ENCODE measurements at regions not wholly inside any gene's neighbourhood (a gene's known extent, or its start where the extent isn't known, plus 50 kb on each side); places are given as distances from the start of the nearest gene placed in this dataset.

GRCh38 chr14:82244791-82245190 lies 711.1 kb upstream of the SEL1L start:
- Histone ChIP-seq H4K8ac (ENCODE audit: low read depth, low read length) (no peak overlapping the region), H3K4me3 (ENCODE audit: low read depth, low read length) (no peak overlapping the region), H3K36me3 (ENCODE audit: control insufficient read depth in 1 of 2, insufficient read depth in 2 of 2, low read length in 2 of 2) (no peaks in the 10 kb centered on the region), H2AK5ac (ENCODE audit: low read length) (no peak overlapping the region), H2BK120ac (ENCODE audit: insufficient read depth, low read length, poor library complexity) (no peak overlapping the region), H3K14ac (ENCODE audit: low read length) (no peak overlapping the region), H3K4me2 (ENCODE audit: low read length) (no peak overlapping the region), H3K9me3 (ENCODE audit: insufficient read depth, low read depth, low read length) (no peaks in the 10 kb centered on the region), H2BK12ac (ENCODE audit: low read length) (no peak overlapping the region), H3K27ac (ENCODE audit: low read depth, low read length) (no peak overlapping the region), H3K18ac (ENCODE audit: low read length) (no peak overlapping the region), H4K91ac (ENCODE audit: low read depth, low read length) (no peak overlapping the region), H2BK5ac (ENCODE audit: low read depth, low read length, poor library complexity) (no peak overlapping the region), H3K23ac (ENCODE audit: low read length) (no peak overlapping the region), H2AFZ (ENCODE audit: insufficient read depth, low read length, poor library complexity) (no peak overlapping the region), H4K12ac (ENCODE audit: low read depth, low read length) (no peak overlapping the region), H3K79me2 (ENCODE audit: control insufficient read depth, insufficient read depth, low read length, poor library complexity) (no peaks in the 10 kb centered on the region), H3K9ac (ENCODE audit: low read length) (no peak overlapping the region), H3K27me3 (ENCODE audit: insufficient read depth, low read length) (no peaks in the 10 kb centered on the region), H3K79me1 (ENCODE audit: low read length) (no peaks in the 10 kb centered on the region), H3K4ac (ENCODE audit: low read depth, low read length) (no peak overlapping the region), H3K4me1 (ENCODE audit: control insufficient read depth in 1 of 2, insufficient read depth in 2 of 2, low read length in 2 of 2) (no peaks in the 10 kb centered on the region)
- no peak for DNase-seq
- WGBS (ENCODE audit: extremely low coverage, insufficient coverage, insufficient read length) = no CpG with 5 or more reads among the region's 4 CpGs

GRCh38 chr14:82251494-82251893 lies 717.8 kb upstream of the SEL1L start:
- H2BK120ac ChIP-seq (ENCODE audit: insufficient read depth, low read length, poor library complexity) = no peak overlapping the region
- no peak overlapping the region for H3K18ac ChIP-seq (ENCODE audit: low read length)
- H3K4ac ChIP-seq (ENCODE audit: low read depth, low read length) = no peak overlapping the region
- no peaks in the 10 kb centered on the region for H3K79me2 ChIP-seq (ENCODE audit: control insufficient read depth, insufficient read depth, low read length, poor library complexity)
- no peak overlapping the region for H4K91ac ChIP-seq (ENCODE audit: low read depth, low read length)
- no CpG with 5 or more reads among the region's 8 CpGs for WGBS (ENCODE audit: extremely low coverage, insufficient coverage, insufficient read length)
- DNase-seq = no peak
- H4K8ac ChIP-seq (ENCODE audit: low read depth, low read length) = no peak overlapping the region
- no peak overlapping the region for H2BK12ac ChIP-seq (ENCODE audit: low read length)
- H3K79me1 ChIP-seq (ENCODE audit: low read length) = no peaks in the 10 kb centered on the region
- no peaks in the 10 kb centered on the region for H3K4me1 ChIP-seq (ENCODE audit: control insufficient read depth in 1 of 2, insufficient read depth in 2 of 2, low read length in 2 of 2)
- no peak overlapping the region for H3K4me3 ChIP-seq (ENCODE audit: low read depth, low read length)
- no peaks in the 10 kb centered on the region for H3K36me3 ChIP-seq (ENCODE audit: control insufficient read depth in 1 of 2, insufficient read depth in 2 of 2, low read length in 2 of 2)
- H3K9me3 ChIP-seq (ENCODE audit: insufficient read depth, low read depth, low read length) = no peaks in the 10 kb centered on the region
- H3K23ac ChIP-seq (ENCODE audit: low read length) = no peak overlapping the region
- H4K12ac ChIP-seq (ENCODE audit: low read depth, low read length) = no peak overlapping the region
- H3K27me3 ChIP-seq (ENCODE audit: insufficient read depth, low read length) = no peaks in the 10 kb centered on the region
- no peak overlapping the region for H2BK5ac ChIP-seq (ENCODE audit: low read depth, low read length, poor library complexity)
- no peak overlapping the region for H3K14ac ChIP-seq (ENCODE audit: low read length)
- no peak overlapping the region for H3K9ac ChIP-seq (ENCODE audit: low read length)
- H2AFZ ChIP-seq (ENCODE audit: insufficient read depth, low read length, poor library complexity) = no peak overlapping the region
- no peak overlapping the region for H3K27ac ChIP-seq (ENCODE audit: low read depth, low read length)
- no peak overlapping the region for H3K4me2 ChIP-seq (ENCODE audit: low read length)
- H2AK5ac ChIP-seq (ENCODE audit: low read length) = no peak overlapping the region

GRCh38 chr14:82270286-82270685 lies 736.6 kb upstream of the SEL1L start:
- Histone ChIP-seq H3K14ac (ENCODE audit: low read length) (no peak overlapping the region), H2BK12ac (ENCODE audit: low read length) (no peak overlapping the region), H3K23ac (ENCODE audit: low read length) (no peak overlapping the region), H3K4me3 (ENCODE audit: low read depth, low read length) (no peak overlapping the region), H3K27me3 (ENCODE audit: insufficient read depth, low read length) (no peaks in the 10 kb centered on the region), H3K9me3 (ENCODE audit: insufficient read depth, low read depth, low read length) (no peaks in the 10 kb centered on the region), H3K4ac (ENCODE audit: low read depth, low read length) (no peak overlapping the region), H3K9ac (ENCODE audit: low read length) (no peak overlapping the region), H2BK5ac (ENCODE audit: low read depth, low read length, poor library complexity) (no peak overlapping the region), H2AFZ (ENCODE audit: insufficient read depth, low read length, poor library complexity) (no peak overlapping the region), H3K79me1 (ENCODE audit: low read length) (no peaks in the 10 kb centered on the region), H4K8ac (ENCODE audit: low read depth, low read length) (no peak overlapping the region), H2BK120ac (ENCODE audit: insufficient read depth, low read length, poor library complexity) (no peak overlapping the region), H4K91ac (ENCODE audit: low read depth, low read length) (no peak overlapping the region), H3K36me3 (ENCODE audit: control insufficient read depth in 1 of 2, insufficient read depth in 2 of 2, low read length in 2 of 2) (no peaks in the 10 kb centered on the region), H3K27ac (ENCODE audit: low read depth, low read length) (no peak overlapping the region), H3K4me2 (ENCODE audit: low read length) (no peak overlapping the region), H4K12ac (ENCODE audit: low read depth, low read length) (no peak overlapping the region), H2AK5ac (ENCODE audit: low read length) (no peak overlapping the region), H3K18ac (ENCODE audit: low read length) (no peak overlapping the region), H3K79me2 (ENCODE audit: control insufficient read depth, insufficient read depth, low read length, poor library complexity) (no peaks in the 10 kb centered on the region), H3K4me1 (ENCODE audit: control insufficient read depth in 1 of 2, insufficient read depth in 2 of 2, low read length in 2 of 2) (no peaks in the 10 kb centered on the region)
- DNase-seq = no peak

- no peak overlapping the region for H3K18ac ChIP-seq (ENCODE audit: low read length)
- H3K27me3 ChIP-seq (ENCODE audit: insufficient read depth, low read length) = no peaks in the 10 kb centered on the region
- no peak overlapping the region for H2AFZ ChIP-seq (ENCODE audit: insufficient read depth, low read length, poor library complexity)
- H2BK120ac ChIP-seq (ENCODE audit: insufficient read depth, low read length, poor library complexity) = no peak overlapping the region
- H3K14ac ChIP-seq (ENCODE audit: low read length) = no peak overlapping the region
- H3K4me2 ChIP-seq (ENCODE audit: low read length) = no peak overlapping the region
- no peak overlapping the region for H2AK5ac ChIP-seq (ENCODE audit: low read length)
- no peak overlapping the region for H4K91ac ChIP-seq (ENCODE audit: low read depth, low read length)
- no peak overlapping the region for H3K27ac ChIP-seq (ENCODE audit: low read depth, low read length)
- H2BK5ac ChIP-seq (ENCODE audit: low read depth, low read length, poor library complexity) = no peak overlapping the region
- H3K4me3 ChIP-seq (ENCODE audit: low read depth, low read length) = no peak overlapping the region
- H3K4ac ChIP-seq (ENCODE audit: low read depth, low read length) = no peak overlapping the region
- H3K23ac ChIP-seq (ENCODE audit: low read length) = no peak overlapping the region
- no peaks in the 10 kb centered on the region for H3K9me3 ChIP-seq (ENCODE audit: insufficient read depth, low read depth, low read length)
- no peak overlapping the region for H2BK12ac ChIP-seq (ENCODE audit: low read length)
- H4K8ac ChIP-seq (ENCODE audit: low read depth, low read length) = no peak overlapping the region
- H3K79me1 ChIP-seq (ENCODE audit: low read length) = no peaks in the 10 kb centered on the region
- no peak overlapping the region for H3K9ac ChIP-seq (ENCODE audit: low read length)
- no peak for DNase-seq
- no peaks in the 10 kb centered on the region for H3K4me1 ChIP-seq (ENCODE audit: control insufficient read depth in 1 of 2, insufficient read depth in 2 of 2, low read length in 2 of 2)
- H4K12ac ChIP-seq (ENCODE audit: low read depth, low read length) = no peak overlapping the region
- no peaks in the 10 kb centered on the region for H3K36me3 ChIP-seq (ENCODE audit: control insufficient read depth in 1 of 2, insufficient read depth in 2 of 2, low read length in 2 of 2)
- H3K79me2 ChIP-seq (ENCODE audit: control insufficient read depth, insufficient read depth, low read length, poor library complexity) = no peaks in the 10 kb centered on the region
Observed at GRCh38 chr14:82298811-82299210, 765.2 kb upstream of the SEL1L start.

GRCh38 chr14:82309199-82309598 lies 775.5 kb upstream of the SEL1L start:
- no peak overlapping the region for H2BK120ac ChIP-seq (ENCODE audit: insufficient read depth, low read length, poor library complexity)
- H2AFZ ChIP-seq (ENCODE audit: insufficient read depth, low read length, poor library complexity) = no peak overlapping the region
- no peak overlapping the region for H2BK5ac ChIP-seq (ENCODE audit: low read depth, low read length, poor library complexity)
- H3K27me3 ChIP-seq (ENCODE audit: insufficient read depth, low read length) = no peaks in the 10 kb centered on the region
- H3K27ac ChIP-seq (ENCODE audit: low read depth, low read length) = no peak overlapping the region
- H3K36me3 ChIP-seq (ENCODE audit: control insufficient read depth in 1 of 2, insufficient read depth in 2 of 2, low read length in 2 of 2) = no peaks in the 10 kb centered on the region
- no peaks in the 10 kb centered on the region for H3K79me1 ChIP-seq (ENCODE audit: low read length)
- H3K4me1 ChIP-seq (ENCODE audit: control insufficient read depth in 1 of 2, insufficient read depth in 2 of 2, low read length in 2 of 2) = no peaks in the 10 kb centered on the region
- no CpG with 5 or more reads among the region's 2 CpGs for WGBS (ENCODE audit: extremely low coverage, insufficient coverage, insufficient read length)
- no peak overlapping the region for H3K4me3 ChIP-seq (ENCODE audit: low read depth, low read length)
- no peak overlapping the region for H3K14ac ChIP-seq (ENCODE audit: low read length)
- no peak overlapping the region for H4K8ac ChIP-seq (ENCODE audit: low read depth, low read length)
- no peak overlapping the region for H3K18ac ChIP-seq (ENCODE audit: low read length)
- no peak overlapping the region for H3K4ac ChIP-seq (ENCODE audit: low read depth, low read length)
- no peak overlapping the region for H3K9ac ChIP-seq (ENCODE audit: low read length)
- no peak overlapping the region for H4K91ac ChIP-seq (ENCODE audit: low read depth, low read length)
- no peak overlapping the region for H2BK12ac ChIP-seq (ENCODE audit: low read length)
- H3K4me2 ChIP-seq (ENCODE audit: low read length) = no peak overlapping the region
- DNase-seq = no peak
- peaks cover 7% of the 10 kb centered on the region for H3K9me3 ChIP-seq (ENCODE audit: insufficient read depth, low read depth, low read length)
- no peak overlapping the region for H4K12ac ChIP-seq (ENCODE audit: low read depth, low read length)
- no peak overlapping the region for H3K23ac ChIP-seq (ENCODE audit: low read length)
- H2AK5ac ChIP-seq (ENCODE audit: low read length) = no peak overlapping the region
- no peaks in the 10 kb centered on the region for H3K79me2 ChIP-seq (ENCODE audit: control insufficient read depth, insufficient read depth, low read length, poor library complexity)
